CD4-positive, alpha-beta T cell treated with Interleukin-21 for 1 hour (primary cell): ENCODE measurements at regions not wholly inside any gene's neighbourhood (a gene's known extent, or its start where the extent isn't known, plus 50 kb on each side); places are given as distances from the start of the nearest gene placed in this dataset.

Source experiments
- DNase-seq: peaks from one replicate; pipeline ENCODE4 v3.0.0-alpha.2; 2020

- DNase-seq: no peak
Observed at GRCh38 chr2:7915302-7916091, 766.4 kb upstream of the ID2 start.

- DNase-seq: no peak
Observed at GRCh38 chr2:7916670-7917069, 765.2 kb upstream of the ID2 start.

DNA sequence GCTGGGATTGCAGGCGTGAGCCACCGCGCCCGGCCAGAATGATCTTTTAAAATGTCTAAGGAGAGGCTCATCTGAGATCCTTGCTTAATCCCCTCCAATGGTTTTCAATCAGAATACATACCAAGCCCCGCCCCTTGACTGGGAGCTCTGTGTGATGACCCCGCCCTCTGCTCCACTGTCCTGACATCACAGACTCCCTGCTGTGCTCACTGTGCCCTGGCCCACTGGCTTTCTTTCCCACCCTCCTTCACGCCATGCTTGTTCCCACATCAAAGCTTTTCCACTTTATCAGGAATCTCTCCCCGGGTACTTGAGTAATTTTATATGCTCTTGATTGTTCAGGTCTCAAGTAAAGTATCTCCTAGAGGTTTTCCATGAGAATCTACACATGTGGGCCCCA, 762.3 kb upstream of the ID2 start:
- no peak for DNase-seq

GRCh38 chr2:7924023-7924762, 757.7 kb upstream of the ID2 start:
- no peak for DNase-seq

GRCh38 chr2:7925506-7925905, 756.4 kb upstream of the ID2 start:
- DNase-seq: no peak

DNA sequence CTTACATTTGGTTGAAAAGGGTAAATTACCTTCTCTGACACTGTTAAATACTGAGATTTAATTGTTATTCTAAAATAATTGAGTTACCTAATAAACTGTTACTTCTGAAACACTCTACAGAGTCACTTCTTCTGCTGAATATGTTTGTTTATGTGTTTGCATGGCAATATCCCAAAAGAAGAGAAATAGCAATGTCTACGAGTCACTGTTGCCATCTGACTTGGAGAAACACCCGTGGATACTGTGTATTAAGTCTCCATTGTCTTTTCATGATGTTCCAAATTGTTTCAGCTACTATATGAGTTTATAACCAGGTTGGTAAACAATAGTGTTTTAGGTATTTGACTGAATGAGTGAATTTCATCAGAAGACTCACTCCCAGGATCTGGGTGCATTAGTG, 754.2 kb upstream of the ID2 start:
- no peak for DNase-seq

GRCh38 chr2:7929281-7929680, 752.6 kb upstream of the ID2 start:
- DNase-seq: no peak

DNA sequence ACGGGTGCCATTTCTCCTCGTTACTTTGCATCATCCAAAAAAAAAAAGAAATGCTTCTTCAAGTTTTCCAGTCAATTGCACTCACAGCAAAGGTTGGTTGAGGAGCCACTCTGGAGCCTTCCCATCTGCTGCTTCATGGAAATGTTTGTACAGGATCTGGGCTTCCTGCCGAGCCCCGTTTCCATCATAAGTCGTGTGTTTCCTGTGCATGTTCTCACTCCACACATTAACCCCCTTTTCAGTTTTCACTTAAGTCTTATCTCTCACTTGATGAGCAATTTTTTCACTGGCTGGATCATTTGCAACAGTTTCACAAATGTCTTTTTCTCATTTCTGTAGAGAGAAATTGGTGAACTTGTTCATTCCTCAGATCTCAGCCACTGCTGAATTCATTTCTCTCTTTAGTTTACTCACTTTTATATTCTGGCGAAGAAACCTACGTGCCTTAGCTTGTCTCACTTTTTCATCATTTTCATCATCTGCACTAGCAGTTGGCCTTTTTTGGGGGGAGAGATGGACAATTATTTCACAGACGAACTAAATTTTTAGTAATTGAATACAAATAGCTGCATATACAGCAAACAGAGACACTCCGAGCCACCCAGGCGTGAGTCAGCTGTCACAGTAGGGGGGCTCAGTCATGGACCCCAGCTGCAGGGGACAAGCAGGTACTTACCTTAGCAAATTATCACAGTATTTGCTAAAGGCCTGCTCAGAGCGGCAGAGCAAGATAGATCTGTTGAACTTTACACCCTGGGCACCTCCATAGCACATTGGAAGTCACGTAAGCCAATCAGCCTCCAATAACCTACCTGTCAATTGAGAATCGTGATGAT, 750.8 kb upstream of the ID2 start:
- no peak for DNase-seq

DNA sequence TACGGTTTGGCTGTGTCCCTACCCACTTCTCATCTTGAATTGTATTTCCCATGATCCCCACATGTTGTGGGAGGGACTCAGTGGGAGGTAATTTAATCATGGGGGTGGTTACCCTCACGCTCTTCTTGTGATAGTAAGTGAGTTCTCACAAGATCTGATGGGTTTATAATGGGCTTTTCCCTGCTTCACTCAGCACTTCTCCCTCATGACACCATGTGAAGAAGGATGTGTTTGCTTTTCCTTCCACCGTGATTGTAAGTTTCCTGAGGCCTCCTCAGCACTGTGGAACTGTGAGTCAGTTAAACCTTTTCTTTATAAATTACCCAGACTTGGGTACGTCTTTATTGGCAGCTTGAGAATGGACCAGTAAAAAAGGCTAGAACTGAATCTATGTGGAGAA, 750.0 kb upstream of the ID2 start:
- DNase-seq: no peak

DNA sequence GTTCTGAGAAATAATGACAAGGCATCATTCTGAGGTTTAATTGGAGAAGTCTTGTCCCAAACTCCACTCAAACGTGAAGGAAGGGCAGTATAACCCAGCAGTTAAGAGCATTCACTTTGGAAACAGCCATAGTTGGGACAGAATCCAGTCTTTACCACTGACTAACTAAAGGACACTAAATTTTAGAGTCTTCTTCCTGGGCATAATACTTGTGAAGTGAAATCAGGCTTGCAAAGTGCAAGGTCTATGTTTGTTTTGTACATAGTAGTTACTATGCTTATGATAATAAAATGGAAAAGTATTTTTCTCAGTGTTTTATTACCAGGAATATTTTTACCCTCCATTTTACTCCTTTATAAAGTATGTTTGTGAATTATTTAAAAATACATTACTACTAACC, 748.2 kb upstream of the ID2 start:
- no peak for DNase-seq

GRCh38 chr2:7934476-7934875, 747.4 kb upstream of the ID2 start:
- no peak for DNase-seq

DNA sequence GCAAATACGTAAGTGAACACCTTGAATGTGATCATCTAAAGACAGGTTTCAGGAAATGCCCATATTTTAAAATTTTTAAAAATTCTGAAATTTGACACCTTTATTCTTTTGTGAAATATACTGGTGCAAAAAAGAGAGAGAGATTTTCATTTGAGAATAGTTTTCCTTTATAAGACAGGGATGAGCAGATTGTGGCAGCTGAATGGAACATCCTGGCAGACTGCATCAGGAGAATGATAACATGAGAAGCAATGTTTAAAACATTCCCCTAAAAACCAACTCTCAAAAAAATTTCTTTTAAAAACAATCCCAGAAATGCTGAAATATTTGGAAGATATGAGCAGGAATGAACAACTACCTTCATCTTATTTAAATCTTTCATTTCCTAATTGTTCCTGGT, 744.8 kb upstream of the ID2 start:
- DNase-seq: no peak

- no peak for DNase-seq
Observed at GRCh38 chr2:7940723-7941122, 741.1 kb upstream of the ID2 start.

- no peak for DNase-seq
Observed at GRCh38 chr2:7943446-7943845, 738.4 kb upstream of the ID2 start.

DNA sequence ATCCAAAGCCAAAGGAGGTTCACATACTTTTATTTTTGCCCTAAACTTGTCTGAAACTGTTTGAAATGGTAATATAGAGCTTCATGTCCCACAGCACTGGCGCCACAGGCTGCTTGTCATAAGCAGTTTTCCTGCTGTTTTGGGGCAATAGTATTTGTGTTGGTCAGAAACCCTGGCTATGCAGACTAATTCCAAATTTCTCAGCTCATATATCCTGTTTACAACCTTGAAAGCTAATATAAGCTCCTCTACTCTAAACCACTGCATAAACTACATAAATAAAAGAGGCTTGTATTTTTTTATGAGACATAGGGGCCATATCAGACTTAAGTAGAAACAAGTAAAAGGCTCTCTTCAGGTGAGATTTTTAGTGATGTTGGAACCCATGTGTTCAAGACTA, 736.8 kb upstream of the ID2 start:
- no peak for DNase-seq

DNA sequence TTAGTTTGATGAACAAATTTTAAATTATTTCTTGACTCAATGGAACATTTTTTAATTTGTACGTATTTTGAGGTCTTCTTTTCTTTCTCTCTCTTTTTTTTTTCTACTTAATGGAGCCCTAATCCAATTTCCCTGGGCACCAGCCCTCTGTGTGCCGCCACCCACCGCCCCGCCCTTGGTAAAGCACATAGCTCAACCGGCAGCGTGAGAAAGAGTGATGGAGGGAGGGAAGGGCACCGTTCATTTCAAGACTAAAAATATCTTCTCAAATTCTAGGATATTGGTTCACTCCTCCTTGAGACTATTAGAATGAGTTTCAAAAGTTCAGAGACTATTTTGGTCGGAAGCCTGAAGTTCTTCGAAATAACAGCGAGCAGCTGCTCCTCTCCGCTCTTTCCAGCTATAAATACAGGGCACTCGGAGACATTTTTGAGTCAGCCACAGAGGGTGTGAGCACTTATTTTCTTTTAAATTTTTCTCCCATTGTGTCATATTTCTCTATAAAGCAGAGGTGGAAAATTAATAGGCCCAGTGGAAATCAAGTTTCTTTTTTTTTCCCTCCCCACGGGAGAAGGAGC, 731.7 kb upstream of the ID2 start:
- DNase-seq: no peak

GRCh38 chr2:7951001-7951400, 730.9 kb upstream of the ID2 start:
- DNase-seq: no peak

GRCh38 chr2:7951490-7951889, 730.4 kb upstream of the ID2 start:
- DNase-seq: no peak

DNA sequence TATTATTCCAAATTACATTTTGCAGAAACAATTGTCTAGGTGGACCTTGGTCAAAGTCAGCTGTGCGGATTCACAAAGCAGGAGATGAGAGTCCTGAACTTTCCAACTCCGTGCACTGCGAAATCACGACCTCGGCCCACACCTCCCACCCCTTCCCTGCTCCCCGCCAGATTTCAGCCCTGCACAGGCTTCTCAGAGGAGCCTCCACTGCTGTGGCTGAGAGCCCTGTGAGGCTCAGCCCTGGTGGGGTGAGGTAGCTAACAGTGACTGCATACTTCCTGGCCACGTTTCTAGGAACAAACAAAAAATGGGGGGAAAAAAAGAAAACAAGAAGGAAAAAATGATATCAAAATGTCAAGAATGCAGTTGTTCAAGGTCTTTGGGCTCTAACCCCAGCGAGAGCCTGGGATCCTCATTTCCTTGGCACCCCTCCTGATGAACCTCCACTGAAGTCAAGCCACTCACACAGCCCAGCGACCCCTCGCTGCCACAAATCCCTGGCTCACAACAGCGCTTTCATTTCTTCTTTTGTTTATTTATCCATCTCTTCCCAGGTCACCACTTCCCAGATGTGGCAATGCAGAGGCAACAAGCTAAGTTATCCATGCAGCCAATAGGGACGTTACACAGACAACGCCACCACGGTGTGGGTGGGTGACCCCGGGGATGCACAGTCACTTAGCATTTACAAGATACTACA, 729.7 kb upstream of the ID2 start:
- DNase-seq: no peak

- DNase-seq: no peak
Observed at GRCh38 chr2:7953195-7953594, 728.7 kb upstream of the ID2 start.

GRCh38 chr2:7954234-7954633, 727.6 kb upstream of the ID2 start:
- DNase-seq: no peak

GRCh38 chr2:7956126-7956689, 725.6 kb upstream of the ID2 start:
- DNase-seq: no peak
